GM18502 (cell line): ENCODE measurements at regions not wholly inside any gene's neighbourhood (a gene's known extent, or its start where the extent isn't known, plus 50 kb on each side); places are given as distances from the start of the nearest gene placed in this dataset.
"Not testable (repeated sequence)": the region's sequence is repeated elsewhere in the genome, so short reads cannot be mapped to it uniquely, and the experiment has no call there.

ENCODE experiments used
- ATAC-seq: cut with Tn5 transposase; IDR thresholded peaks from one replicate; pipeline ENCODE4 v1.9.1; 2021; ENCODE audit warnings: mild to moderate bottlenecking; ENCODE audit not compliant: unreplicated experiment, poor library complexity

GRCh38 chr2:237194906-237195305 is 109.2 kb downstream of the COPS8 start:
- no peak for ATAC-seq

- no peak for ATAC-seq
Observed at GRCh38 chr2:237195396-237196120, 109.9 kb downstream of the COPS8 start.

DNA sequence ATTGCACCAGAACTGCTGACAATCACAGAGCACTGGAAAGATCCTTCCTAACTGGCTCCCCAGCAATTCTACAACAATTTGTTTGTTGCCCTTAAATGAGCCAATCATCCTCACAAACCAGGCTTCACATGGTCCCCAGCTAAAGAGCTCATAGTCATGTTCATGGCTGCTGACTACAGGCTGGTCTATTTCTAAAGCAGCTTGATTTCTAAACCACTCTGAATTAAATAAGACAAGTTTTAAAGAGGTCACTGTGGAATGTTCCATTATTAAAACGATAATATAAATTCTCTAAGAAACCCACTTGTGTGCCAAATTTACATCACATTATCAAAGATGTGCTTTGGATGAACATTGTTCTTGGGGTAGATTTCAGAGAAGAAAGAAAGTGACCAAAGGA is 110.7 kb downstream of the COPS8 start:
- no peak for ATAC-seq

DNA sequence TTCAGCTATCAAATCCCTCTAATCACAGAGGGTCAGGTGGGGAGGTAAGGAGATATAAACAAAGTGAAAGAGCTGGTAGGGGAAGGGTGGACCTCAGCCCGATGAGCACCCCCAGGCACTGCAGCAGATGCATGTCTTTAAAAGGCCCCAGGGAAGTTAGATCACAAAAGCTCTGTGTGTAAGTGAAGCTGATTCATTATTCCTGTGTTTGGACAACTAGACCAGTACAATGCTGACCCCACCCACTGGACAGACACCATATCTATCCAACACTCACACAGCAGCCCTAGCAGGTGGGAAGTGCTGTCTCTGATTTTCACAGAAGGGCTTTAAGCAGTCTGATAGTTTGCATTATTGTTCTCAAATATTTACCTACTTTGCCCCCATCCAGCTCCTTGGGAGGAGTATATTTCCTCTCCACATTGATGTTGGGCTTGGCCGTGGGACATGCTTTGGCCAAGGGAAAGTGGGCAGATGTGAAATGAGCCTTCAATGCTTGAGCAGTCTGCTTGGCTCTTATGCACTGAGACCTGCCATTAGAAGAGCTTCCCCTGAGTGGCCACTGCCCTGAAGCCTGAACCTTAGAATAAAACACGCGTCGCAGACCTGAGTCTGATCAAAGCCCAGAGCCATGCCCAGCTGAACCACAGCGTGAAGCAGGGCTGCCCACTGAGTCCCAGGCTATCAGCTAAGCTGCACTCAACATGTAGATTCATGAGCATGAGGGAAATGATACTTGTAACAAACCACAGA is 111.4 kb downstream of the COPS8 start:
- no peak for ATAC-seq

- ATAC-seq = no peak
Observed at GRCh38 chr2:237198164-237198855, 112.6 kb downstream of the COPS8 start.

DNA sequence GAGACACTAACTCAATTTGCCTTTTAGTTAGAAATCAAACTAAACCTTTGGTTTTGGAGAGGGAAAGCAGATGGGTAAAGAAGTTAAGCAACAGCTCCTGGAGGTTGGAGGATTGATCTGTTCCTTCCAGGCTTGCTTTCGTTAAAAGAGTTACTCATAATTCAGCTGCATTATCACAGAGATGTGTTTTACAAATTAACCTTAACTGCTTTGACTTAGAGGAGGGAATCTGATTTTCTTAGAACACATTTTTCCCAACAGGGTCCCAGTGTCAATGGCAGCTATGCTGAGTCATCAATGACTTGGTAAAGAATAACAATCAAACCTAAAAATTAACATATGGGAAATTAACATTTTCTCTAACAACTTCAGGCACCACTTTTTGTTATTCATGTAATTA is 113.4 kb downstream of the COPS8 start:
- no peak for ATAC-seq

DNA sequence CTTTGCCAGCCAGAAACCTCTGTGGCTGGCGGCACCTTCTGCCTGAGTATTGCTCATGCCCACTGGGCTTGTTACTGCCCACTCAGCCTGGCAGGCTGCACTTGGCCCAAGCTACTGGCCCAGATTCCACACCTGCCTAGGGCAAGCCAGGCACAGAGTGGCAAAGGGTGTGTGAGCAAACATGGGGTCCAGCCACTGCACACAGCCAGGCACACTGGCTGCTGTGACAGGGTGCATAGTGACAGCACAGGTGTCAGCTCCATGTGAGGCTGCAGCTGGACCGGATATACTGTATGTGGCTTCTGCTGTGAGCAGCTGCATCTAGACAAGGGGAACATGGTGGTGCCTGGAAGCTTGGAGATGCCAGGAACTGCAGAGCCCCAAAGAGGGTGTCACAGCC is 113.9 kb downstream of the COPS8 start:
- no peak for ATAC-seq

DNA sequence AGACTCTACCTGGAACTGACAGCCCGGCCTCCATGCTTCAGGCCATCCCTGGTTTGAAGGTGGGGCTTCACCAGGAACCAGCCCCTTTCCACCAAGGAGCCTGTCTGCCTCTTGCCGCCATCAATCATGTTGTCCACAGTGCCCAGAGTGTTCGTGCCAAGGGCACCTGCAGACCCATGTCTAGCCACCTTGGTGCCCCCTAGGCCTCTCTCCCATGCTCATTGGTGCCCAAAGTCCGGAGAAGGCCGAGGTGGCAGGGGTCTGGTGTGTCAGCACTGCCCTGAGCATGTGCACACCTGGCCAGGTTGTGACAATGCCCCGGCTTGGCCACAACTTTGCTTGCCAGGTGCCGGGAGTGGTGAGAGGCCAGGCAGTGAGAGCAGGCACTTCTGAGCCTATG is 114.8 kb downstream of the COPS8 start:
- ATAC-seq = no peak

GRCh38 chr2:237201461-237202287 is 116.0 kb downstream of the COPS8 start:
- ATAC-seq = no peak

DNA sequence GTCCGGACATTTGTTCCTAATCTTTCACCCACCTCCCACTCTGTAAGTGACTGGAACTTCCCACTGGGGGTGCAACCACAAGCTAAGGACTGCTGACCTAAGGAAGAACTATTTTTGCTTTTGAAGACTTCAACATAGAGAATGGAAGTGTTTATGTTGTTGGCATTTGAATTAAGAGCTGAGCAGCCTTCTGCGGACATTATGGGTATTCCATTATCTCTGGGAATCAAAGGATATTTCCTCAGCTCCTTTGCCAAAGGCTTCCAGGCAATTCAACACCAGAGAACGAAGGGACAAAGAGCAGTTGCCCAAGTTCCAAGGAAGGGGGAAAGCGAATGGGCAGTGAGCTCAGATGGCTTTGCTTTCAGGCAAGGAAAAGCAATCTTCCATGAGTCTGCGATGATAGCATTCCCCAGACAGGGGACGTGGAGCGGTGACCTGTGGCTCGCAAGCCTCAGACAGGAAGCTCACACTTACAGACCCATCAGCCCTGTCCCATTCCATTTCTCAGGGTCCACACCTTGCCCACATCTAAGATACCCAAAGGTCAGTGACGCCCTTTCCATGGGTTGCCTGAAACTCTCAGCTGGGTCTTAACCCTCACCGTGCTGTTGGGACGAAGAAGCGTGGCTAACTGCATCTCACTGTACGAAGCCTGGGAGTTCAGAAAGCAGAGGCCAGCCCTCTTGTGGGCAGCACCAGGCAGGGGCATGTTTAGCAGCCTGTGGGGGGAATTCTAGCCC is 116.8 kb downstream of the COPS8 start:
- ATAC-seq = no peak

DNA sequence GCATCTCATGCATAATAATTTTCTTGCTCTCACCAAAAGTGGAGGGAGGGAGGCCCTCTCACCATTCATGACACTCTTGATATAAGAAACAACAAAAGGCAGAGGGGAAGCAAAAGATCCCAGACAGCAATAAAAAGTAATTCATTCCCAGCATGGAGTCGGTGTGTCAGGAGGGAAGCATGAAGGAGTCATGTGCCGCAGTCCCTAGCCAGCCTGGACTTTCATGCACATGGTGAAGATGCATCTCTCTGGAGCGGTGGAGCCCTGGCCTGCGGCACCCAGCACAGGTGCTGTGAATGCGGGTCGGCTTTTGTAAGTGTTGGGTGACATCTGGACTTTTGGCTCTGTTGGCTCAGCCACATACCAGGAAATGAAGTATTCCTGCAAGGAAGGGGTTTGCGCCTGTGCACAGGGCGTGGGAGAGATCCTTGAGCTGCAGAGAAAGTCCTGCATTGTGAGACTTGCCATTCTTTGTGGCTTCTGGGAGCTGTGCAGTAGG is 119.4 kb downstream of the COPS8 start:
- ATAC-seq = no peak

DNA sequence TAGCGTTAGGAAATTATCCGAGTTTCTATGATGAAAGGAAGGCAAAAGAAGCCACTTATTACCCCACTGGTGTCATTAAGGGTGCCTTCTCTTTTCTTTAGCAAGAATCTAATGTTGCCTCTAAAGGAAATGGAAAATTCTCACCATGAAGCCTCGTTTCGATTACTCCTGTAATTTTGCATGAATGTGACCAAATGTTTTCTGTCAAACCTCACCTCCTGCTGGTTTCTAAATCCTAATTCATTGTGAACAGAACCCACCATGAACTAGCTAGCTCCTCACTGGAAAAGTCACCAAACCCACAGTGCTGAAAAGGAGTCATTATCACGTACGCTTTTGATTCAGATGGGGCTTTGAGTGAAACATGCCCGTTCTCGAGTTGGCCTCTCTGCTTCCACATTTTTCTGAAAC is 119.9 kb downstream of the COPS8 start:
- ATAC-seq = no peak

DNA sequence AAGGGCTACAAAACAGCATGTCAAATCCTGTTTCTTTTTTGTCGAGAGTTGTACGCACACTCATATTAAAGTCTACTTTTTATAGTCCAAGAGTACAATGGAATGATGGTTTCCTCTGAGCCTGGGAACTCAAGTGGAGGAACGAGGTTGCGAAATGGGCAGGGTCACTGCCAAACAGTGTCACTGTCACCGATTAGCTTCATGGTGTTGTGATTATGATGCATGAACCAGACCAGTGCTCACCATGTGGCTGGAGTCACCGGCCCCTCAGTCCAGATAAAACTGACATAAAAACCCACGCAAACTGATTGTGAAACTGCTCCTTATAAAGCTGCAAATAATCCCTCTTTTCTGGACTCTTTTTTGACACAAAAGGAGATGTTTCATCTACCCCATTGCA is 122.0 kb downstream of the COPS8 start:
- no peak for ATAC-seq

- no peak for ATAC-seq
Observed at GRCh38 chr2:237208373-237209260, 122.9 kb downstream of the COPS8 start.

DNA sequence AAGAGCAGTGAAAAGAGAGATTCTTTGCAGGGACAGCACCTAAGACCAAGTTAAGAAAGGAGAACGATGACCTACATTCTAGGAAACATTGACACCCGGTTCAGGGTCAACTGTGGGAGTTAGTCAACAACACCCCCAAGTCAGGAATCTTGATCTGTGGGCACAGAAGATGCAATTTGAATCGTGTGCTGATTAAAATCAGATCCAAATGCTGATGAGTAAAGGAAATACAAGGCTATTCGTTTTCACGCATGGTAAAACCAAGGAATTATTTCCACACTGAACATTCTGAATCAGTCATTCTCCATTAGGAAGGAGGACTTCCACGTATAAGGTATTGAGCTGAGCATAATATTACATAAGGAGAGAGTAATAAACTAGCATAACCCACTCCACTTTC is 124.2 kb downstream of the COPS8 start:
- no peak for ATAC-seq

DNA sequence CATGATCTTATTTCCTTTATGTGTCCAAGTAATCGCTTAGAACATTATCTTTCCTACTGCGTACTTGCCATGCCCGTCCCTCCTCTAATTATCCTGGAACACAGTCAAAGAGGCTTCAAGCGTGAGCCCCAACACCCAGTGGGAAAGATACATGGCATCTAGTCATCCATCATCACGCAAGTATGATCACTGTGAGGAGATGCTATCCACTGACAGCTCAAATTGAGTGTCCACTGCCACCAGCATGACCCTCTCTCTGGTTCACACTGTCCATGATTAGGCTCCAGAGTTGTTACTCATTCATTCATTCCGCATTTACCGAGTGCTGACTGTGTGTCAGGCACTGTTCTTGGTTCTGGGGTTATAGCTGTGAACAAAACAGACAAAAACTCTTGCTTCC is 124.6 kb downstream of the COPS8 start:
- ATAC-seq = no peak

DNA sequence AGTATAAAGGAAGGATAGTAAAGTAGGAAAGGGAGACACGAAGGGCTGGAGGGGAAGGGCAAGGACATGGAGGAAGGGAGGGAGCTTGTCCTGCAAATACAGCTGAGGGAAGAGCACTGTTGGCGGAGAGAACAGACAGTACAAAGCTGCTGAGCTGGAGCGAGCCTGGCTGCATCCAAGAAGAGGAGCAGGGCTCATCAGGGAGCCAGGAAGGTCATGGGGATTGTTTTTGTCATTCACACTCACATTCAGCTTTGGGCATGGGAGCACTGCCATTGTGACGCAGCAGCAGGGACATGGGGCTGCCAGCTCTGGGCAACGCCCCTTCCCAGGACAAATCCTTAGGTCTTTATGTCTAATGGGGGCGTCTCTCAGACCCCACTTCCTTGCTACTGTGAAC is 125.1 kb downstream of the COPS8 start:
- ATAC-seq = no peak

DNA sequence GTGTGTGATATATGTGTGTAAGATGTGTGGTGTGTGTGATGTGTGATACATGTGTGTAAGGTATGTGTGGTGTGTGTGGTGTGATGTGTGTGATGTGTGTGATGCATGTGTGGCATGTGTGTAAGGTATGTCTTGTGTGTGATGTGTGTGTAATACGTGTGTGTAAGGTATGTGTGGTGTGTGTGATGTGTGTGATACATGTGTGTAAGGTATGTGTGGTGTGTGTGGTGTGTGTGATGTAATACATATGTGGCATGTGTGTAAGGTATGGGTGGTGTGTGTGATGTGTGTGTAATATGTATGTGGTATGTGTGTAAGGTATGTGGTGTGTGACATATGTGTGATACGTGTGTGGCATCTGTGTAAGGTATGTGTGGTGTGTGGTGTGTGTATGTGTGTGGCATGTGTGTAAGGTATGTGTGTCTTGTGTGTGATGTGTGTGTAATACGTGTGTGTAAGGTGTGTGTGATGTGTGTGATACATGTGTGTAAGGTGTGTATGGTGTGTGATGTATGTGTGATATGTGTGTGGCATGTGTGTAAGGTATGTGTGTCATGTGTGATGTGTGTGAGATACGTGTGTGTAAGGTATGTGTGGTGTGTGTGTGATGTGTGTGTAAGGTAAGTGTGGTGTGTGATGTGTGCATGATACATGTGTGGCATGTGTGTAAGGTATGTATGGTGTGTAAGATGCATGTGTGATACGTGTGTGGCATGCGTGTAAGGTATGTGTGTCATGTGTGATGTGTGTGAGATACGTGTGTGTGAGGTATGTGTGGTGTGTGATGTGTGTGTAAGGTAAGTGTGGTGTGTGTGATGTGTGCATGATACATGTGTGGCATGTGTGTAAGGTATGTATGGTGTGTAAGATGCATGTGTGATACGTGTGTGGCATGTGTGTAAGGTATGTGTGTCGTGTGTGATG is 126.9 kb downstream of the COPS8 start:
- not testable (repeated sequence) for ATAC-seq
